NOMO-1 treated with DMSO at 0.1 percent for 48 hours (cell line): ENCODE measurements at regions not wholly inside any gene's neighbourhood (a gene's known extent, or its start where the extent isn't known, plus 50 kb on each side); places are given as distances from the start of the nearest gene placed in this dataset.
"Not testable (repeated sequence)": the region's sequence is repeated elsewhere in the genome, so short reads cannot be mapped to it uniquely, and the experiment has no call there.

Experiments
- DNase-seq: peaks from one replicate; lab custom pipeline; 2025; ENCODE audit not compliant: unreplicated experiment; lab: John Stamatoyannopoulos, UW

DNA sequence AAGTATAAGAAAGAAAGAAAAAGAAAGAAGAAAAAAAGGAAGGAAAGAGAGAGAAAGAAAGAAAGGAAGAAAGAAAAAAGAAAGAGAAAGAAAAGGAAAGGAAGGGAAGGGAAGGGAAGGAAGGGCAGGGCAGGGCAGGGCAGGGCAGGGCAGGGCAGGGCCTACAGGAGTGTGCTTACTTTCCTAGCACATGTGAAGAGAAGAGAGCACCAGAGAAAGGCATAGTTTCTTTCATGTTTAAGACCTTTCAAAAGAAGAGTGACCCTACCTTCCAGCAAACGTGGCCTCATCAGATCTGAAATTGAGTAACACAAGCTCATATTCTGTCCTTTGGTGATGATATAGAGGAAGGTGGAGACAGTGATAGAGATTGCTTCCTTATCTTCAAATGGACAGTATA lies 899.3 kb upstream of the RAG2 start:
- no peak for DNase-seq

DNA sequence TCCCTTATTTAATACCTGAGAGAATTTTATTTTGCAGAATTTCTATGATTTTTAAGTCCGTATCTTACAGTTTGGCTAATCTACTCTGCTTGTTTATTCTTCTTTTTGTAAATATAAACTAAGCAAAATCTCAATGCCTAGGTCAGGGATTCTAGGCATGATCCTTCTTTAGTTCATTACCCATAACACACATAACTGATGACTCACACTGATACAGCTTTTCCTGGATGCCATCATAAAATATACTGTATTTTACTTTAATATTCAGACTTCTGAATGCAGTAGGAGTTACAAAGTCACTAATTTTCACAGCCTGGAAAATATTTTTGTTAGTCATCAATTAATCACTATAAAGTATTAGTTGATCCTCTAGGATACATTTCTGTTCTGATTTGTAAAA lies 898.2 kb upstream of the RAG2 start:
- no peak for DNase-seq

DNA sequence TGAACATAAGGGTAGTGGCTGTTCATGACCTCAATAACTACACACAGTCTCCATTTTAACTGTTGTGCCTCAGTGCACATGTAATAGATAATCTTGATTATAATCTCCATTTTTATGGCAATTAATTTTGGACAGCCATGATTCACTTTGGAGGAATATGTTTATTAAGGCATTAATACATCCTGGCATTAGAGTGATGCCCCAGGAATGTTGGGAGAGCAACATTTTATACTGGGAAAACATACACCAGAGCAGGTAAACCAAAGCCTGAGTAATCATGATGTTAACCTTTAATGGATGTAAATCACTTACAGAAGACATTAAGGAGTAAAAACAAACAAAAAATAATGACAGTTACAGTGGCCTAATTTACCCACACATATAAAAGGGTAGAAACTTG lies 886.3 kb upstream of the RAG2 start:
- DNase-seq = no peak

DNA sequence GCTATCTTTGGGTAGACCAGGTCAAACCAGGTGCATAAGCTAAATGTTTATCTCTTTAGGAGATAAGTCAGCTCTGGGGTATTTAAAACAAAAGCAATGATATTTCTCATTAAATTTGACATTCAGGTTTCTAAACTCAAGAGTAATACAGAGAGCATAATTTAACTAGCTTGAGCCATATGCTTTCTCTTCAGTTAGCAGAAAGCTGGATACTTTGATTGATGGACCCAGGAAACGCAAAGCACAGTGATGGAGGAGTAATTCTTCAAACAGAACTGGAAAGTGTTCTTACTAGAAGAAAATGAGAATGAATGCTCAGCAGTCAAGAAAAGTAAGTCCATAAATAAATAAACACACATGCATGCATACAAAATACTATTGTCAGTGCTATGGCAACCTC lies 885.7 kb upstream of the RAG2 start:
- no peak for DNase-seq

DNA sequence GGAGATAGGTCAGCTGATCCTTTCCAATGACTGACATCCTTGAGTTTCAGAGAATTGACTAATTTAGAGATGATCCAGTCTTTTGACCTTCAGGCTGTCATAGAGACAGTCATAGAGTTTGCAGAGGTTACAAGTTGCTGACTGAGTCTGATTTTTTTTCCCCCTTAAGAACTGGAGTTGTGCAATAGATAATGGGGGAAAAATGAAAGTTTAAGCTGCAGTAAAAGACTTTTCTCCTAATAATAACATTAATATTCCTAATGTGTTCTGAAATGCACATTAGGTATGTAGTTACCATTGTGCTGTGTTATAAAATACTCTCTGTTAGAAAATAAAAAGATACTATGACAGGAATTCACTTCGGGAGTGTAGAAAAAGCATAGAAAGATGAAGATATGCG lies 876.9 kb upstream of the RAG2 start:
- no peak for DNase-seq

DNA sequence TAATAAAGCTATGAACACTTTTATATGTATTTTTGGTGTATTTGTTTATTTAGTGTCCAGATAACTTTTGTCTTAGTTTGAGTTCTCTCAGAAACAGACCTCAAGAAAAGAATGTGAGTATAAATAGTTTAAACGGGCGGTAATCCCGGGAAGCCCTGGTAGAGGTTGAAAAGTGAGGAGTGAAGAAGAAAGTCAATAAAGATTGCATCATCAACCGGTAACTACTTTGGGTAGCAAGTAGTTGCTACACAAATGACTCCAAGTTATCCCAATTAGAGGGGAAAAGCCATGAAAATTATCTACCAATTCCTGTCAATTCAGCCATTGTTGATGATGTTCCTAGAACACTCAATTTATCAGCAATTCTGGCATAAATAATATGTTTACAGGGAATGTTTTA lies 870.3 kb upstream of the RAG2 start:
- no peak for DNase-seq

DNA sequence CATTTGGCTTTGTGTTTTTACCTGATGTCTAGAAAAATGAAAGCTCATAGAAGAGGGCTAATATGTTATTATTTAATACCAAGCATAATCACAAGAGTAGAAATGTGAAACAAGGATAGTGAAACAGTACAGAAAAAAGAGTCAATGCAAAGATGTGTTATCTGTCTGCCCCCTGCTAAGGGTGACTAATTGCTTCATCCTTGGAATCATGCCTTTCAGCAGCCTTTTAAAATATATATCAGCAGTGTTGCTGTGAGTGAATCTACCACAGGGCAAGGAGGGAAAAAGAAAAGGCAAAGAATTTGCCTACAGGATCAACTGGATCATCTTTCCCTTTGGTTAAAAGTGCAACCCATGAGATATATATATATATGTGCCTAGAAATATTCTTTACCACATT lies 867.2 kb upstream of the RAG2 start:
- DNase-seq = no peak

DNA sequence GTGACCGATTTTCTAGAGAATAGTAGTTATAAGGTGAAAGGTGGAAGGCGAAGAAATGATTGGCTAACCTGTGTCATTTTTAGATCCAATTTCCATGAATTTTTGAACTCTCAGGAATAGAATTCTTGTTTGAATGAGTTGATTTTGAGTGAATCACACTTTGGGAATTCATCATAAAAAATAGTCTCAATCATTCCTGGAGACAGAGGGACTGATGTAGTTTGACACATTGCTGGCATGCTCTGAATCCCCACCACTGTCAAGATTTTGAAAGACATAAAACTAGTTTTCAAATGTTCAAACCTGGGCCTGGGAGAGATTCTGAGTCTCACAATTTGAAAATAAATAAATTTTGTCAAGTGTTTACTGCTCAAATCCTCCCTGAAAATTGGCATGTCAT lies 861.4 kb upstream of the RAG2 start:
- DNase-seq = no peak

DNA sequence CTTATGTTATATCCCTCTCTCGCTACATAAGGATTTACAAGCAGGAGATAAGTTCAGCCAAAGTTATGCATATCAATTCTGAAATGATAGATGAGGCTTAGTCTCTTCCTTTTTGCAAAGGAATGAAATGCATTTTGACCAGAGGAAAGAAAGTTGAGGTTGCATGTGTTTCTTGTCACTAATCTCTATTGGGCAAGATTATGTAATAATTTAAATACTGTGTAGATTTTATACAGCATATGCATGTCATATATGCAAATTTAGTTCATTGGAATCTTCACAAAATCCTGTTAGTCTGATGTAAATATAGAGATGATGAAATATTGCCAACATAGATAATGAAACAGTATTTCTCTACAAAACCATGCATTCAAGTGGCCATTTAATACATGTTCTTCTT lies 858.7 kb upstream of the RAG2 start:
- no peak for DNase-seq

DNA sequence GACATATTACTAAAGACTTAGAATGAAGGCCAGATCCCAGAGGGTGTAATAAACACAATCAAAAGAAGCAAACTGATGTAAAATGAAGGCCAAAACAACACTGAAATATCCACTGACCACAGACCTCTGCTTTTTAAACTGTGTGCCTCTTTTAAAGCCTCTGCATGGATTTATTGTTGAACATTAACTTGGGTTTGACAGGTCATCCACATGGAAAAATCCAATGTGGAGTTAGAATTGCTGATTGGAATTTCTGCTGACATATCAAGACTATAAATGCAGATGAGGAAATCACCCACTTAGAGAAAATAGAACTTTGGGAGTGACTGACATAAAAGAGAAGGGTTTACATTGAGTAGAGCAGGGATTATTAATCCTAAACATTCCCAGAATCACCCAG lies 853.9 kb upstream of the RAG2 start:
- no peak for DNase-seq

DNA sequence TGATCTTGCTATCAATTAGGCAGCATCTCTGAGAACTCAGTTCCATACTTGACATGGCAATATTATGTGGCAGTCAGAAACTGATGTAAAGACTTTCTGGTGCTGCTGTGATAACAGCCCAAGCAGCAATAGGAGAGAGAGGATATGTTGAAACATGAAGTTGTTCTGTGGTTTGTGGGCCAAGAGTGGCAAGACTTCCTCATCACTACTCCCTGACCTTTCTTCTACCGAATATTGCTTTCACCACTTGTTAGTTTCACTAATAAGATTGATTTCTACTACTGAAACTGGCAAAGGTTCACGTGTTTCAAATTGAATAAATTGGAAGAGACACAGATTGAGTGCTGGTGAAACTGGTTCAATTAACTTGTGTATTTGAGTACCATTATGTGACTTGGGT lies 852.6 kb upstream of the RAG2 start:
- peak; percentile 95 for DNase-seq

DNA sequence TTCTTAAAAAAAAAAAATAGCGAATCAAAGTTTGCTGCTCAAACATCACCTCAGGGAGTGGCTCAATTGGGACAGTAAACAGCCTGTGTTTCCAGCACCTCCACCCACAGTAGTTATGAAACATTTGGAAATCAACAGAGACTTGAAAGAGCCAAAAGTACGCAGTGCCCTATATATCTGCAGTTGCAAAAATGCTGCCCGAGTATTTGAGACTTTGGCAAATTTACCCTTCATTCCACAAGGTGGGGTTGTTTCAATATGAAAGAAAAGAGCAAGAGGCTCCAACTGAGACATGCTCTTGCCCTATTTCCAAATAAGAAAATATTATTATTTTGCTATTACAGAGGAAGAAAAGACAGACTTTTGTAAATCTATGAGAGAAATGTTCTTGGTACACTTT lies 851.1 kb upstream of the RAG2 start:
- peak; percentile 61 for DNase-seq

DNA sequence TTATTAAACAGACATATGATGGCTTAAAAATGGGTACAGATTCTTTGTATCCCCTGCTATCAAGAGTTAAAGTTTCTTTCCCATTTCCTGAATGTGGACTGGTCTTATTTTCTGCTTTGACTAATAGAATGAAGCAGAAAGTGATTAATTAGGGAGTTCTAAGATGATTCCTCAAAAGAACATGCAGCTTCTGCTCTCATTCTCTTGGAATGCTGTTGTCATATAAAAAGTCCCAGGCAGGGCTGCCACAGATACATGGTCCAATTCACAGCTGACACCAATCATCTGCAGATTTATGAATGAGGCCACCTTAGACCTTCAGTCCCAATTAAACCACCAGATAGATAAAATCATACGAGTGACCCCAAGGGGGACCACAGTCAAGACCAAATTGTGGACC lies 844.5 kb upstream of the RAG2 start:
- DNase-seq = no peak

DNA sequence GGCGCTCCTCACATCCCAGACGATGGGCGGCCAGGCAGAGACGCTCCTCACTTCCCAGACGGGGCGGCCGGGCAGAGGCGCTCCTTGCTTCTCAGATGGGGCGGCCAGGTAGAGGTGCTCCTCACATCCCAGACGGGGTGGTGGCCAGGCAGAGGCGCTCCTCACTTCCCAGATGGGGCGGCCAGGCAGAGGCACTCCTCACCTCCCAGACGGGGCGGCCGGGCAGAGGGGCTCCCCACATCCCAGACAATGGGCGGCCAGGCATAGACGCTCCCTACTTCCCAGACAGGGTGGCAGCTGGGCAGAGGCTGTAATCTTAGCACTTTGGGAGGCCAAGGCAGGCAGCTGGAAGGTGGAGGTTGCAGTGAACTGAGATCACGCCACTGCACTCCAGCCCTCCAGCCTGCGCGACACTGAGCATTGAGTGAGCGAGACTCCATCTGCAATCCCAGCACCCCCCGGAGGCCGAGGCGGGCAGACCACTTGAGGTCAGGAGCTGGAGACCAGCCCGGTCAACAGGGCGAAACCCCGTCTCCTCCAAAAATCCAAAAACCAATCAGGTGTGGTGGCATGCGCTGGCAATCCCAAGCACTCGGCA lies 833.7 kb upstream of the RAG2 start:
- not testable (repeated sequence) for DNase-seq

DNA sequence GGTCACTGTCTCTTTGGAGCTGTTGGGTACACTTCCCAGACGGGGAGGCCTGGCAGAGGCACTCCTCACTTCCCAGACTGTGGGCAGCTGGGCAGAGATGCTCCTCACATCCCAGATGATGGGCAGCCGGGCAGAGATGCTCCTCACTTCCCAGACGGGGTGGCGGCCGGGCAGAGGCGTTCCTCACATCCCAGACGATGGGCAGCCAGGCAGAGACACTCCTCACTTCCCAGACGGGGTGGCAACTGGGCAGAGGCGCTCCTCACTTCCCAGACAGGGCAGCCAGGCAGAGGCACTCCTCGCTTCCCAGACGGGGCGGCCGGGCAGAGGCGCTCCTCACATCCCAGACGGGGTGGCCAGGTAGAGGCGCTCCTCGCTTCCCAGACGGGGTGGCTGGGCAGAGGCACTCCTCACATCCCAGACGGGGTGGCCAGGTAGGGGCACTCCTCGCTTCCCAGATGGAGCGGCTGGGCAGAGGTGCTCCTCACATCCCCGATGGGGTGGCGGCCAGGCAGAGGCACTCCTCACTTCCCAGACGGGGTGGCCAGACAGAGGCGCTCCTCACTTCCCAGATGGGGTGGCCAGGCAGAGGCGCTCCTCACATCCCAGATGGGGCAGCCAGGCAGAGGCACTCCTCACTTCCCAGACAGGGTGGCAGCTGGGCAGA lies 833.1 kb upstream of the RAG2 start:
- DNase-seq = not testable (repeated sequence)

DNA sequence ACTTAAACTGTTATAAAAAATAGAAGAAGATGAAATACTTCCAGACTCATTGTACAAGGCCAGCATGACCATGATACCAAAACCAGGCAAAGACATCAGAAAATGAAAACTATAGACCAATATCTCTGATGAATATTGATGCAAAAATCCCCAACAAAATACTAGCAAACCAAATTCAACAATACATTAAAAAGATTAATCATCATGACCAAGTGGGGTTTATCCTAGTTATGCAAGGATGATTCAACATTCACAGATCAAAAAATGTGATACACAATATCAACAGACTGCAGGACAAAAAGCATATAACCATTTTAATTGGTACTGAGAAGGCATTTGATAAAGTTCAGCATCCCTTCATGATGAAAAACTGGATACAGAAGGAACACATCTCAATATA lies 824.5 kb upstream of the RAG2 start:
- no peak for DNase-seq

DNA sequence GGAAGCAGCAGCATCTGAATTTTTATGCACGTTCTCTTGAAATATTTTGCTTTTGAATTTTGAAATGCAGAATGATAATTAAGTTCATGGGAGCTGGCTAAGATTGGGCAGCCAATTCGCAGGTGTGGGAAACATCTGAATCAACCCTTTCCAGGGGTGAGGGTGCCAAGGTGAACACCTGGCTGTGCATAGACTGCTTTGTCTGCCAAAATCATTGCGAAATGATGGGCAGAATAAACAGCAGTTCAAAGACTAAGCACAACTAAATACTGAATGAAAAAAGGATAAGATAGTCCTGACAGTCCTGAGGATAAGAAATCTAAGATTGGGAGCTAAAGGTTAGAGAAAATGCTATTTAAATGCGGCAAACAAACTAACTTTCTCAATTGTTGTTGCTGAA lies 813.3 kb upstream of the RAG2 start:
- no peak for DNase-seq

DNA sequence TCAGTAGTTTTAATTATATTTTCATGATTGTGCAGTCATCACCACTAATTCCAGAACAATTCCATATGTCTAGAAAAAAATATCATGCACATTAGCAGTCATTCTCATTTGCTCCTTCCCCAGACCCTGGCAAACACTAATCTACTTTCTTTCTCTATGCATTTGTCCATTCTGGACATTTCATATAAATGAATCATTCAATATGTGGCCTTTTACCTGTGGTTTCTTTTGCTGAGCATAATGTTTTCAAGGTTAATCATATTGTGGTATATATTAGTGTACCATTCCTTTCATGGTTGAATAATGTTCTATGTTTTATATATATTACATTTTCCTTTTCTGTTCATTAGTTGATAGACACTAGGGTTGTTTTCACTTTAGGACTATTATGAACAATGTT lies 811.1 kb upstream of the RAG2 start:
- no peak for DNase-seq

DNA sequence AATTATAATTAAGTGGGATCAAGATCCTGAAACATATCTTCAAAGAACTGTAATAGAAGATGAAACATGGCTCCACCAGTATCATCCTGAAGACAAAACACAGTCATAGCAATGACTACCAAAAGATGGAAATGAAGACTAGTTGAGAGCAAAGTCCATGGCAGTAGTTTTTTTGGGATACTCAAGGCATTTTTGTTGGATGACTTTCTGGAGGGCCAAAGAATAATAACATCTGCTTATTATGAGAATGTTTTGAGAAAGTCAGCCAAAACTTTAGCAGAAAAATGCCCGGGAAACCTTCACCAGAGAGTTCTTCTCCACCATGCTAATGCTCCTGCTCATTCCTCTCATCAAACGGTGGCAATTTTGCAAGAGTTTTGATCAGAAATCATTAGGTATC lies 809.4 kb upstream of the RAG2 start:
- no peak for DNase-seq

DNA sequence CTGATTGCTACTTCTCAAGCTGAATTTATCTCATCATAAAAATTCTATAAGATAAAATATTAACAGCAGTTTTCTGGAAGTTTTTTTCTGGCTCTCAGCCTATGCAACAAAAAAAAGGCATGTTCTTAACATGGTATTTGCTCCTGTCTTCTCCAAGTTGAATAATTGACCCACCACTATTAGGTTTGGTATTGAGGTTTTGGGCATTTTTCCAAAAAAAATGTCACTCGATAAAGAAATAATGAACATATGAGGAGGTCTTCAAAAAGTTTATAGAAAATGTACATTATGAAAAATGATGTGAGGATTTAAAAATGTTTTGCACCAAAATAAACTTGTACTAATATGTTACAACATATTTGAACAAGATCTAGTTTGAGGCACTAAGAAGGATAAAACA lies 808.6 kb upstream of the RAG2 start:
- DNase-seq = no peak

DNA sequence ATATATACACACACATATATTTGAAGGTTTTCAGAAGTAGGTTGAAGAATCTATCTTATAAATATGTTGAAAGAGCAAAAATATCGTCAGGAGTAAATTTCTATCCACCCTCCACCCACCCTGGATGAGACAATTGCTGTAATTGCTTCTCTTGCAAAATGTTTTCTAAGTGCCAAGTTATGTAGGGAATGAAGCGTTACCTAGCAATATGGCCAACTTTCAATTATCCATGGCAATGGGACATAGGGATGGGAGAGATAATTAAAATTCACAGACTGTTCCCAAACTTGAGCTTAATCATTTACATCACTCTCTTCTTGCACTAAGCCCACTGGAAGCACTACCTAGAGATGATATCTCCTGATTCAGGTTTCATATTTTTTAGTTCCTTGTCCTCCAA lies 806.2 kb upstream of the RAG2 start:
- no peak for DNase-seq

DNA sequence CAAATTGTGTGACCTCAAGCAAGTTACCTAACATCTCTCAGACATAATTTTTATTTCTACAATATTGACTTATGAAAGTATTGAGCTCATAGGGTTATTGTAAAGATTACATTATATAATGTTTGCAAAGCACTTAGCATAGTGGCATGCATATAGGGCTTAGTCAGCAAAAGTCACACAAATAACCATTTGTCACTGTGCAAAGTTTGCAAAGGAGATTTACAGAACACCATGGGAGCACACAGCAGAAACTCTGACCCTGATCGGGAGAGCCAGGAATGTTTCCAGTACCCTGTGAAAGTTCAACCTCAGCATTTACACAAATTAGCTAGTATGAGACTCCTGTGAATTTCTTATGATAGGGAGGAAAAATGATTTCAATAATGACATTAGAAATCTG lies 804.6 kb upstream of the RAG2 start:
- DNase-seq = no peak

DNA sequence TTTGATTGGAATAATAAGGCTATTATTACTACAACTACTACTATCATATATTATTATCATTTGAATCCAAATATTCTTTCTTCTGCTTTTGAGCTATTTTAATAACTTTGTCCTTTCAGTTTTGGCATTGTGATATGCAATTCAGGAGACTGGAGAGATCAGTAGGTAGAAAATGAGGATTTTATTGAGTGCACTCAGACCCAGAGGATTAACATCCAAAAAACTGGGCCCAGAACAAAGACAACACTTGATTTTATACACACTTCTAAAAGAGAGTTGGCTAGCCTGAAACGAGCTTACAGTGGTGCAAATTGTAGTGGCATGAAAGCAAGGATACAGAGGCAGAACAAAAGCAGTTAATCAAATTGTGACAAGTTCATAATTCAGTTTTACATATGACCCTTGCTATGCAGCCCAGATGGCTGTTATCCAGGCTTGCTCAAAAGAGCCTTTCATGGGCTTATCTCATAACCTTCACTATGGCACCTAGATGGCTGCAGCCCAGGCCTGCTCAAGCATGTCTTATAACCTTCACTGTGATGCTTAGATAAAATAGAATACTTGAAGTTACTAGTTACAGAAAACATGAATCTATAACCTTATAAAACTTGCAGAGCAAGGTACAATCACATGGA lies 796.3 kb upstream of the RAG2 start:
- no peak for DNase-seq
